HG03439 (cell line): ENCODE measurements at regions not wholly inside any gene's neighbourhood (a gene's known extent, or its start where the extent isn't known, plus 50 kb on each side); places are given as distances from the start of the nearest gene placed in this dataset.

Experiments used
- ATAC-seq: cut with Tn5 transposase; IDR thresholded peaks from one replicate; pipeline ENCODE4 v1.9.1; 2021; ENCODE audit warnings: mild to moderate bottlenecking, moderate library complexity; ENCODE audit not compliant: unreplicated experiment

GRCh38 chr10:111131168-111131799 lies 54.5 kb downstream of the ADRA2A start:
- ATAC-seq = no peak

- no peak for ATAC-seq
Measured at GRCh38 chr10:111137007-111137406, 60.2 kb downstream of the ADRA2A start.

- ATAC-seq = no peak
Measured at GRCh38 chr10:111137587-111137986, 60.8 kb downstream of the ADRA2A start.

GRCh38 chr10:111138544-111138943 lies 61.7 kb downstream of the ADRA2A start:
- ATAC-seq = no peak

- no peak for ATAC-seq
Measured at GRCh38 chr10:111139567-111139966, 62.7 kb downstream of the ADRA2A start.

GRCh38 chr10:111142092-111142768 lies 65.4 kb downstream of the ADRA2A start:
- no peak for ATAC-seq

- ATAC-seq = no peak
Measured at GRCh38 chr10:111146025-111146640, 69.3 kb downstream of the ADRA2A start.

GRCh38 chr10:111148025-111148424 lies 71.2 kb downstream of the ADRA2A start:
- no peak for ATAC-seq

GRCh38 chr10:111148440-111148839 lies 71.6 kb downstream of the ADRA2A start:
- ATAC-seq = no peak

GRCh38 chr10:111150691-111151090 lies 73.9 kb downstream of the ADRA2A start:
- ATAC-seq = no peak

- ATAC-seq = no peak
Measured at GRCh38 chr10:111151595-111152307, 74.9 kb downstream of the ADRA2A start.

- ATAC-seq = no peak
Measured at GRCh38 chr10:111156754-111157153, 79.9 kb downstream of the ADRA2A start.

- no peak for ATAC-seq
Measured at GRCh38 chr10:111158595-111158994, 81.8 kb downstream of the ADRA2A start.

GRCh38 chr10:111161109-111161874 lies 84.5 kb downstream of the ADRA2A start:
- no peak for ATAC-seq

GRCh38 chr10:111171183-111171582 lies 94.4 kb downstream of the ADRA2A start:
- ATAC-seq = no peak

GRCh38 chr10:111175787-111176186 lies 99.0 kb downstream of the ADRA2A start:
- no peak for ATAC-seq

GRCh38 chr10:111177379-111177778 lies 100.5 kb downstream of the ADRA2A start:
- no peak for ATAC-seq

GRCh38 chr10:111179514-111179913 lies 102.7 kb downstream of the ADRA2A start:
- ATAC-seq = no peak

GRCh38 chr10:111186358-111186757 lies 109.5 kb downstream of the ADRA2A start:
- no peak for ATAC-seq

GRCh38 chr10:111187096-111187495 lies 110.3 kb downstream of the ADRA2A start:
- ATAC-seq = no peak

GRCh38 chr10:111199587-111199986 lies 122.8 kb downstream of the ADRA2A start:
- ATAC-seq = no peak
